ENCODE measurements at regions not wholly inside any gene's neighbourhood (a gene's known extent, or its start where the extent isn't known, plus 50 kb on each side); places are given as distances from the start of the nearest gene placed in this dataset.

DNA sequence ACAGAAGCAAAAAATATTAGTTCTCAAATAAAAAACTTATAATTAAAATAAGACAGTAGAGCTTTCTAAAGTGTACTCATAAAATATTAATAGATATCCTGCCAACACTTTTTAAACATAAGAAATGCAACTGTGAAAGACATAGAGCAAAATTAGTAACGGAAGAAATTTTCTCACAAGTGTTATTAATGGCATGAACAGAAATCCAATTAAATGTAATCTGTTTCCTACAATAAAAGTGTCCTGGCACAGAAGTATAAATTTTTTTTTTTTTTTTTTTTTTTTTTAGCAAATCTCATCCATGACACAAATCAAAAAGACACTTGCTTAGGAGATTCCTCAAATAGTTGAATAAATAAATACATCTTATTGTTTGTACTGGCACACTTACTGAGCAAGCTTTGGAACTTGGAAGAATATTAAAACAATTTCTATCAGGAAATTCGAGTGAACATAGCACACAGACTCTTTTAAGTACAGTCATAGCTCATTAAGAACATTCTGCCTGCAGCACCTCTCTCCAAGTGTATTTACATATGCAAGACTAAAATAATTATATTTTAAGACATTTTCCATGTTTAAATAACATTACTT, 227.2 kb upstream of the ROBO2 start:
- FAIRE-seq: no peak
- DNase-seq (ENCODE audit: insufficient read length): no peak
- TF ChIP-seq POLR2A (IDR thresholded peaks at IDR 0.05; ENCODE audit: low read depth, low read length): no peak
- no peak for TF ChIP-seq POLR2AphosphoS5 (IDR thresholded peaks at IDR 0.05; ENCODE audit: low read depth, low read length)
- TF ChIP-seq TAF1 (IDR thresholded peaks at IDR 0.05; ENCODE audit: borderline replicate concordance, low read depth, low read length): no peak

DNA sequence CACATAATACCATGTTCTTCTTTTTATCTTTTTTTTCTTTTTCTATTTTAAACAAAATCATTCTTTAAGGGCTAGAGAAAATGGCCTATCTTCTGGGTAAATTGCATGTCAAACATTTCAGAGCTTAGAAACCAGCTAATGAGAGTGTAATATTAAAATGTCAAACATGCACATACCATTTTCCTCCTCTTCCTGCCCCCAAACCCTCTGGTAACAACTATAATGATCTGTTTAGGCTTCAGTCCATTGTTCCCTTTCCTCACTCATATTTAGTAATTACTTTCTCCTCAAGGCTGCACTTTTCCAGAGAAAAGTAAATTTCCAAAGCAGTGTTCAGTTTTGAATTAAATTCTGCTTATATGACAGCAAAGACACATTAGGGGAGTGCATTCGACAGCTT, 224.3 kb upstream of the ROBO2 start:
- DNase-seq (ENCODE audit: insufficient read length): no peak
- TF ChIP-seq TAF1 (IDR thresholded peaks at IDR 0.05; ENCODE audit: borderline replicate concordance, low read depth, low read length) (no peak), POLR2AphosphoS5 (IDR thresholded peaks at IDR 0.05; ENCODE audit: low read depth, low read length) (no peak), POLR2A (IDR thresholded peaks at IDR 0.05; ENCODE audit: low read depth, low read length) (no peak)
- FAIRE-seq: no peak

- no peak for FAIRE-seq
- DNase-seq (ENCODE audit: insufficient read length): no peak
- TF ChIP-seq TAF1 (IDR thresholded peaks at IDR 0.05; ENCODE audit: borderline replicate concordance, low read depth, low read length) (no peak), POLR2A (IDR thresholded peaks at IDR 0.05; ENCODE audit: low read depth, low read length) (no peak)
Observed at GRCh38 chr3:76820481-76820880, 219.4 kb upstream of the ROBO2 start.

GRCh38 chr3:76824658-76825240, 215.2 kb upstream of the ROBO2 start:
- DNase-seq (ENCODE audit: insufficient read length) (no peak), FAIRE-seq (no peak)
- no peak for TF ChIP-seq POLR2A (IDR thresholded peaks at IDR 0.05; ENCODE audit: low read depth, low read length)
- TF ChIP-seq TAF1 (IDR thresholded peaks at IDR 0.05; ENCODE audit: borderline replicate concordance, low read depth, low read length): no peak
- TF ChIP-seq POLR2AphosphoS5 (IDR thresholded peaks at IDR 0.05; ENCODE audit: low read depth, low read length): no peak

DNA sequence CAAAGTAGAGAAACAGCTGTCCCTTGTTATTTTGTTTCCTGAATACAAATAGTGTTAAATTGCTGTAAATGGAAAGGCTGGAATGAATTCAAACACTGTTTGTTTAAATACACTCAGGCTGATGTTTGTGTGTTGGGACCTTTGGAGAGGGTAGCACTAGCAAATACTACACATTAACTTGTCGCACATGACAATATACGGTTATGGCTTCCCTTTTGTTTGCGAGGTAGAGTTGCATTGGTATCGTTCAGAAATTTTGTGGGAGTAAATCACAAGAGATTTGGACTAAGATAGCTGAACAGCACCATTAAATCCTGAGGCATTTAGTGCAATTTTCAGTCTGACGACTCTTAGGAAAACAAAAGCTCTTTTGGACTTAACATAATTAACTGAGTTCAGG, 213.0 kb upstream of the ROBO2 start:
- TF ChIP-seq POLR2AphosphoS5 (IDR thresholded peaks at IDR 0.05; ENCODE audit: low read depth, low read length) (no peak), POLR2A (IDR thresholded peaks at IDR 0.05; ENCODE audit: low read depth, low read length) (no peak), TAF1 (IDR thresholded peaks at IDR 0.05; ENCODE audit: borderline replicate concordance, low read depth, low read length) (no peak)
- no peak for DNase-seq (ENCODE audit: insufficient read length)
- no peak for FAIRE-seq

- no peak for DNase-seq (ENCODE audit: insufficient read length)
- no peak for FAIRE-seq
- TF ChIP-seq POLR2AphosphoS5 (IDR thresholded peaks at IDR 0.05; ENCODE audit: low read depth, low read length) (no peak), TAF1 (IDR thresholded peaks at IDR 0.05; ENCODE audit: borderline replicate concordance, low read depth, low read length) (no peak), POLR2A (IDR thresholded peaks at IDR 0.05; ENCODE audit: low read depth, low read length) (no peak)
Observed at GRCh38 chr3:76827701-76828226, 212.1 kb upstream of the ROBO2 start.

GRCh38 chr3:76834657-76835056, 205.2 kb upstream of the ROBO2 start:
- FAIRE-seq: no peak
- TF ChIP-seq TAF1 (IDR thresholded peaks at IDR 0.05; ENCODE audit: borderline replicate concordance, low read depth, low read length) (no peak), POLR2AphosphoS5 (IDR thresholded peaks at IDR 0.05; ENCODE audit: low read depth, low read length) (no peak), POLR2A (IDR thresholded peaks at IDR 0.05; ENCODE audit: low read depth, low read length) (no peak)
- no peak for DNase-seq (ENCODE audit: insufficient read length)

DNA sequence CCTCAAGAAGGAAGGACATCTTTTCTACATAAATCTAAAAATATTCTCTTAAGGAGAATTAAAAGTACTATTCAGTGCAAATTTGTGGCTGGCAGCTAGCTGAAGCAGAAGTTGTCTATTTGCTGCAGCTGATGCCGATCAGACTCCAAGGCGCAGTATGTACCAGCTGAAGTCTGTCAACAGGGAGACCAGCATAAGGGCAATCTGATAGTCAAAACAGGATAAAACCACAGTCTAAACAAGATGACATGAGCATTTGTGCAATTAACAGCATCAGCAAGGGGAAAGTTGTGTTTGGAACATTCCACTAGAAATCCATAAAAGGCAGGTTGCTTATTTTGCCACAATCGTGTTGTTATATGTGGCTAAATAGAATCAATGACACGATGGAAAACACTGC, 198.2 kb upstream of the ROBO2 start:
- TF ChIP-seq POLR2A (IDR thresholded peaks at IDR 0.05; ENCODE audit: low read depth, low read length): no peak
- no peak for TF ChIP-seq POLR2AphosphoS5 (IDR thresholded peaks at IDR 0.05; ENCODE audit: low read depth, low read length)
- TF ChIP-seq TAF1 (IDR thresholded peaks at IDR 0.05; ENCODE audit: borderline replicate concordance, low read depth, low read length): no peak
- DNase-seq (ENCODE audit: insufficient read length) (no peak), FAIRE-seq (no peak)

DNA sequence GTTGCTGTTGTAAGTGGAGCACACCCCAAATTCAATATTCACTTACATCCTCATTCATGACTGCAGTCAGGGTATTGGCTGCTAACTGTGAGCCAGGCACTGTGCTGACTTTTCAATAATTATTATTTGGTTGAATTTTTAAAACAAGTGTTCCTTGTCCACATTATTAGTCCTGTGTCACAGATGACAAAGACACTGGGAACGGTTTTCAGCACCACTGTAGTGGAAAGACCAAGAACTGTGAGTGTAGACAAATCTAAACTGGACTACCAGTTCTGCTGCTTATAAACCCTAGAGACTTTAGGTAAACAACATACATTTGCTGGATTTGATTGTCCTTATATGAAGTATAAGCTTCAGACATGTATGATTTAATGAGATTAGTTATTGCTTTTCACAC, 197.7 kb upstream of the ROBO2 start:
- TF ChIP-seq TAF1 (IDR thresholded peaks at IDR 0.05; ENCODE audit: borderline replicate concordance, low read depth, low read length) (no peak), POLR2AphosphoS5 (IDR thresholded peaks at IDR 0.05; ENCODE audit: low read depth, low read length) (no peak), POLR2A (IDR thresholded peaks at IDR 0.05; ENCODE audit: low read depth, low read length) (no peak)
- no peak for DNase-seq (ENCODE audit: insufficient read length)
- FAIRE-seq: no peak

GRCh38 chr3:76855451-76855850, 184.4 kb upstream of the ROBO2 start:
- TF ChIP-seq TAF1 (IDR thresholded peaks at IDR 0.05; ENCODE audit: borderline replicate concordance, low read depth, low read length) (no peak), POLR2A (IDR thresholded peaks at IDR 0.05; ENCODE audit: low read depth, low read length) (no peak)
- FAIRE-seq: no peak
- DNase-seq (ENCODE audit: insufficient read length): no peak

DNA sequence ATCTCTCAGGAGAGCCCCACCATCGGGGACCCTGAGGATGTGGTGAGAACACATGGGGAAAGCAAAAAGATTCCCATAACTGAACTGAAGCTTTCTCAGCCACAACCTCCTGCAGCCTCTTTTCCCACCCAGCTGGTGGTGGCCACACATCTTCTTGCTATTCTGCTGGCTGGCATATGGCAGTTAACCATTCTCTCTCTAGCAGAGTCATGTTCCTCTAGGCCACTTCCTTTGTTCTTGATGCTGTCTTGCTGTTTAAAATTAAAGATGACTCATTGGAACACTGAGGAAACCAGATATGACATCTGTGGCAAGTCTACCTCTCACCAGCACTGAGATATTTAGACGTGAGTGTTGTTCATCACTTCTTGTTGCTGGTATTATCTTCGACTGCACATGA, 180.3 kb upstream of the ROBO2 start:
- TF ChIP-seq POLR2AphosphoS5 (IDR thresholded peaks at IDR 0.05; ENCODE audit: low read depth, low read length): no peak
- TF ChIP-seq POLR2A (IDR thresholded peaks at IDR 0.05; ENCODE audit: low read depth, low read length): no peak
- no peak for TF ChIP-seq TAF1 (IDR thresholded peaks at IDR 0.05; ENCODE audit: borderline replicate concordance, low read depth, low read length)
- DNase-seq (ENCODE audit: insufficient read length): no peak
- FAIRE-seq: no peak

- DNase-seq (ENCODE audit: insufficient read length) (no peak), FAIRE-seq (no peak)
- no peak for TF ChIP-seq TAF1 (IDR thresholded peaks at IDR 0.05; ENCODE audit: borderline replicate concordance, low read depth, low read length)
- TF ChIP-seq POLR2A (IDR thresholded peaks at IDR 0.05; ENCODE audit: low read depth, low read length): no peak
- TF ChIP-seq POLR2AphosphoS5 (IDR thresholded peaks at IDR 0.05; ENCODE audit: low read depth, low read length): no peak
Observed at GRCh38 chr3:76864355-76864754, 175.5 kb upstream of the ROBO2 start.

Measured in GM12892 (cell line).